GM12878 (cell line): ENCODE measurements at regions not wholly inside any gene's neighbourhood (a gene's known extent, or its start where the extent isn't known, plus 50 kb on each side); places are given as distances from the start of the nearest gene placed in this dataset.

Experiments used
- ATAC-seq: fragments of 200-7000 bp; cut with Tn5 transposase; 3 replicates; pipeline ENCODE4 v1.9.1; 2020; ENCODE audit warnings: mild to moderate bottlenecking, moderate library complexity
- BruUV-seq: library from RNA; stranded (reverse); fragments of 400-500 nt; replicated peaks from 2 replicates; lab custom pipeline; 2021; lab: Mats Ljungman, UMichigan
- CTCF ChIA-PET: fragments of 300-600 bp; sonication (Branson Sonifier 250); formaldehyde crosslinking; extraction: SDS; loops from one replicate; lab custom pipeline; 2021; ENCODE audit warnings: inconsistent platforms; lab: Yijun Ruan, JAX
- POLR2A ChIA-PET: fragments of 350-600 bp; formaldehyde crosslinking; extraction: SDS; loops from one replicate; lab custom pipeline; 2021; ENCODE audit warnings: inconsistent platforms; lab: Charles Lee
- RAD21 ChIA-PET: fragments of 300-600 bp; sonication (Branson Sonifier 250); formaldehyde crosslinking; loops from one replicate; lab custom pipeline; 2023; ENCODE audit warnings: antibody characterized with exemption; ENCODE audit not compliant: unreplicated experiment; lab: Charles Lee
- SMC1A ChIA-PET: fragments of 300-600 bp; sonication (Branson Sonifier 250); formaldehyde crosslinking; loops from one replicate; lab custom pipeline; 2023; ENCODE audit not compliant: unreplicated experiment, uncharacterized antibody; lab: Charles Lee
- DNase-seq: peaks from one replicate; pipeline ENCODE4 v3.0.0-alpha.2; 2011; ENCODE audit warnings: low read depth, low spot score
- FAIRE-seq: peaks from 3 replicates; lab custom pipeline; 2011; peaks lifted over from hg19 to GRCh38; lab: Jason Lieb, UNC
- H2AFZ ChIP-seq: 2 replicates; pipeline ENCODE4 v1.6.0; 2011; ENCODE audit warnings: low read depth, low read length, control low read depth; ENCODE audit not compliant: control insufficient read depth
- H3K27ac ChIP-seq: 2 replicates; pipeline ENCODE4 v1.5.1; 2011; ENCODE audit warnings: control low read depth; ENCODE audit not compliant: control insufficient read depth, insufficient read depth
- H3K27me3 ChIP-seq, 2 experiments: replicated peaks in 1 of 2; 2 replicates each; pipeline versions ENCODE4 v1.6.0 to v1.6.1; 2011; ENCODE audit warnings: low read length in 1 of 2; ENCODE audit not compliant: control insufficient read depth in 2 of 2, insufficient read depth in 2 of 2
- H3K36me3 ChIP-seq, 2 experiments: 2 replicates each; pipeline ENCODE4 v1.5.1; 2011; ENCODE audit warnings: low read length in 1 of 2; ENCODE audit not compliant: control insufficient read depth in 2 of 2, insufficient read depth in 2 of 2
- H3K4me1 ChIP-seq: 2 replicates; pipeline ENCODE4 v1.6.1; 2011; ENCODE audit warnings: mild to moderate bottlenecking, low read length, moderate library complexity, mixed read lengths; ENCODE audit not compliant: control insufficient read depth, insufficient read depth
- H3K4me2 ChIP-seq: 2 replicates; pipeline ENCODE4 v1.6.0; 2011; ENCODE audit warnings: control low read depth; ENCODE audit not compliant: control insufficient read depth, insufficient read depth
- H3K4me3 ChIP-seq: fragments of 200-600 bp; sonication (generic); 2 replicates; pipeline ENCODE4 v1.5.1; 2016
- H3K79me2 ChIP-seq: 2 replicates; pipeline ENCODE4 v1.6.0; 2011; ENCODE audit warnings: low read length; ENCODE audit not compliant: control insufficient read depth, insufficient read depth
- H3K9ac ChIP-seq: 2 replicates; pipeline ENCODE4 v1.8.0; 2011; ENCODE audit warnings: low read length, control low read depth, mixed read lengths; ENCODE audit not compliant: control insufficient read depth, insufficient read depth
- H3K9me3 ChIP-seq: replicated peaks from 3 replicates; pipeline ENCODE4 v1.5.1; 2011; ENCODE audit warnings: mild to moderate bottlenecking, low read length; ENCODE audit not compliant: control insufficient read depth, insufficient read depth
- H4K20me1 ChIP-seq: 2 replicates; pipeline ENCODE4 v1.6.0; 2011; ENCODE audit not compliant: control insufficient read depth, insufficient read depth
- BCL11A ChIP-seq: IDR thresholded peaks from 2 replicates; pipeline ENCODE4 v1.6.1; 2011; ENCODE audit warnings: low read depth, low read length
- FOXM1 ChIP-seq: IDR thresholded peaks from 2 replicates; pipeline ENCODE4 v1.6.1; 2012; ENCODE audit warnings: low read depth, mild to moderate bottlenecking, inconsistent platforms, low read length, moderate library complexity
- HDAC2 ChIP-seq: fragments of 200-600 bp; sonication (generic); IDR thresholded peaks from 2 replicates; pipeline ENCODE4 v1.6.1; 2017
- IKZF2 ChIP-seq, 2 experiments: fragments of 450-650 bp; IDR thresholded peaks; 2 replicates each; pipeline ENCODE4 v1.6.1; 2017; ENCODE audit warnings: mild to moderate bottlenecking in 2 of 2, moderate library complexity in 2 of 2
- MEF2B ChIP-seq: fragments of 450-650 bp; IDR thresholded peaks from 2 replicates; pipeline ENCODE4 v1.6.1; 2018; ENCODE audit warnings: mild to moderate bottlenecking, moderate library complexity; ENCODE audit not compliant: partially characterized antibody, poor library complexity, severe bottlenecking
- NR2C1 ChIP-seq: fragments of 450-650 bp; IDR thresholded peaks from 2 replicates; pipeline ENCODE4 v1.6.1; 2017; ENCODE audit warnings: antibody characterized with exemption, mild to moderate bottlenecking, moderate library complexity
- RAD21 ChIP-seq: IDR thresholded peaks from 2 replicates; pipeline ENCODE4 v1.6.1; 2011; ENCODE audit warnings: mild to moderate bottlenecking, low read depth, low read length, moderate library complexity; ENCODE audit not compliant: insufficient read depth
- RBBP5 ChIP-seq: fragments of 200-600 bp; sonication (generic); conservative IDR thresholded peaks from 2 replicates; pipeline ENCODE4 v1.6.1; 2016
- TCF3 ChIP-seq: IDR thresholded peaks from 2 replicates; pipeline ENCODE4 v1.6.1; 2012; ENCODE audit warnings: low read depth, mild to moderate bottlenecking, low read length, borderline replicate concordance; ENCODE audit not compliant: insufficient read depth
- WGBS: methylation state at CpG from one replicate; pipeline ENCODE4 v1.1.6; 2016; ENCODE audit warnings: low lambda C conversion rate; ENCODE audit not compliant: insufficient replicate concordance, insufficient coverage; ENCODE audit errors: missing lambda C conversion rate; 5-methylcytosine and 5-hydroxymethylcytosine counted together
- in situ Hi-C: fragments of 300-500 bp; cut with MboI; formaldehyde crosslinking; loops from 9 replicates; pipeline ENCODE4 v1.14.3; 2018; ENCODE audit warnings: mixed read lengths
- intact Hi-C: fragments of 100-400 bp; cut with micrococcal nuclease; formaldehyde crosslinking; loops from one replicate; pipeline ENCODE4 v1.14.2; 2022; ENCODE audit not compliant: unreplicated experiment
- TF ChIP-seq, protein P1 (sequence below): fragments of 450-650 bp; IDR thresholded peaks from 2 replicates; pipeline ENCODE4 v1.6.1; 2016; ENCODE audit warnings: mild to moderate bottlenecking, moderate library complexity, borderline replicate concordance
- TF ChIP-seq, protein P2 (sequence below): fragments of 450-650 bp; formaldehyde crosslinking; IDR thresholded peaks from 2 replicates; pipeline ENCODE4 v1.4.0; 2020; ENCODE audit warnings: mild to moderate bottlenecking, moderate library complexity
- TF ChIP-seq, protein P3 (sequence below): fragments of 450-650 bp; formaldehyde crosslinking; IDR thresholded peaks from 2 replicates; pipeline ENCODE4 v1.4.0; 2022; ENCODE audit warnings: mild to moderate bottlenecking, moderate library complexity
- TF ChIP-seq, protein P4 (sequence below): IDR thresholded peaks from 2 replicates; pipeline ENCODE4 v1.6.1; 2012; ENCODE audit warnings: low read depth, low read length, improper control_type of control experiment

DNA sequence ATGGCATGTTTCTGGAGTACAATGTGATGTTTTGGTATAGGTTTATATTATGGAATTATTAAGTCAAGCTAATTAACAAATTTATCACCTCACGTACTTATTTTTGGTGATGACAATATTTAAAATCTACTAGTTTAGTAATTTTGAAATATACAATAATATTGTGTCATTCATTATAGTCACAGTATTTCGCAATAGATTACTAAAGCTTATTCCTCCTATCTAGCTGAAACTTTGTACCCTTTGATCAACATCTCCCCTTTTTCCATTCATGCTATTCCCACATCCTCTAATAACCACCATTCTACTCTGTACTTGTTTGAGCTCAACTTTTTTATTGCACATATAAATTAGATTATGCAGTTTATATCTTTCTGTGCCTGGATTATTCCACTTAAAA is 164.8 kb upstream of the SPANXN4 start:
- Histone ChIP-seq H2AFZ (no peak overlapping the region), H4K20me1 (no peaks in the 10 kb centered on the region), H3K4me1 (no peaks in the 10 kb centered on the region), H3K4me2 (no peak overlapping the region), H3K79me2 (no peaks in the 10 kb centered on the region), H3K4me3 (no peak overlapping the region), H3K27me3 (no peaks in the 10 kb centered on the region), H3K27ac (no peak overlapping the region), H3K9me3 (no peaks in the 10 kb centered on the region), H3K9ac (no peak overlapping the region), H3K36me3 (no peaks in the 10 kb centered on the region)
- CTCF ChIA-PET: no interaction called here
- BruUV-seq: no TSS peak
- SMC1A ChIA-PET: interaction anchor here (1.1 to 1.4 kb wide), 2 partner anchors 11 to 18 kb away, joined by 3 read pairs; no protein-coding TSS in a partner anchor
- no peak for DNase-seq
- POLR2A ChIA-PET: no interaction called here
- RAD21 ChIA-PET: no interaction called here
- WGBS: 5% methylated on average over 2 of the region's 2 CpGs
- in situ Hi-C loops: no loop called here
- intact Hi-C loops: no loop called here
- TF ChIP-seq, protein P1, sequence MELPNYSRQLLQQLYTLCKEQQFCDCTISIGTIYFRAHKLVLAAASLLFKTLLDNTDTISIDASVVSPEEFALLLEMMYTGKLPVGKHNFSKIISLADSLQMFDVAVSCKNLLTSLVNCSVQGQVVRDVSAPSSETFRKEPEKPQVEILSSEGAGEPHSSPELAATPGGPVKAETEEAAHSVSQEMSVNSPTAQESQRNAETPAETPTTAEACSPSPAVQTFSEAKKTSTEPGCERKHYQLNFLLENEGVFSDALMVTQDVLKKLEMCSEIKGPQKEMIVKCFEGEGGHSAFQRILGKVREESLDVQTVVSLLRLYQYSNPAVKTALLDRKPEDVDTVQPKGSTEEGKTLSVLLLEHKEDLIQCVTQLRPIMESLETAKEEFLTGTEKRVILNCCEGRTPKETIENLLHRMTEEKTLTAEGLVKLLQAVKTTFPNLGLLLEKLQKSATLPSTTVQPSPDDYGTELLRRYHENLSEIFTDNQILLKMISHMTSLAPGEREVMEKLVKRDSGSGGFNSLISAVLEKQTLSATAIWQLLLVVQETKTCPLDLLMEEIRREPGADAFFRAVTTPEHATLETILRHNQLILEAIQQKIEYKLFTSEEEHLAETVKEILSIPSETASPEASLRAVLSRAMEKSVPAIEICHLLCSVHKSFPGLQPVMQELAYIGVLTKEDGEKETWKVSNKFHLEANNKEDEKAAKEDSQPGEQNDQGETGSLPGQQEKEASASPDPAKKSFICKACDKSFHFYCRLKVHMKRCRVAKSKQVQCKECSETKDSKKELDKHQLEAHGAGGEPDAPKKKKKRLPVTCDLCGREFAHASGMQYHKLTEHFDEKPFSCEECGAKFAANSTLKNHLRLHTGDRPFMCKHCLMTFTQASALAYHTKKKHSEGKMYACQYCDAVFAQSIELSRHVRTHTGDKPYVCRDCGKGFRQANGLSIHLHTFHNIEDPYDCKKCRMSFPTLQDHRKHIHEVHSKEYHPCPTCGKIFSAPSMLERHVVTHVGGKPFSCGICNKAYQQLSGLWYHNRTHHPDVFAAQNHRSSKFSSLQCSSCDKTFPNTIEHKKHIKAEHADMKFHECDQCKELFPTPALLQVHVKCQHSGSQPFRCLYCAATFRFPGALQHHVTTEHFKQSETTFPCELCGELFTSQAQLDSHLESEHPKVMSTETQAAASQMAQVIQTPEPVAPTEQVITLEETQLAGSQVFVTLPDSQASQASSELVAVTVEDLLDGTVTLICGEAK: no peak
- TF ChIP-seq HDAC2: no peak
- TF ChIP-seq, protein P2, sequence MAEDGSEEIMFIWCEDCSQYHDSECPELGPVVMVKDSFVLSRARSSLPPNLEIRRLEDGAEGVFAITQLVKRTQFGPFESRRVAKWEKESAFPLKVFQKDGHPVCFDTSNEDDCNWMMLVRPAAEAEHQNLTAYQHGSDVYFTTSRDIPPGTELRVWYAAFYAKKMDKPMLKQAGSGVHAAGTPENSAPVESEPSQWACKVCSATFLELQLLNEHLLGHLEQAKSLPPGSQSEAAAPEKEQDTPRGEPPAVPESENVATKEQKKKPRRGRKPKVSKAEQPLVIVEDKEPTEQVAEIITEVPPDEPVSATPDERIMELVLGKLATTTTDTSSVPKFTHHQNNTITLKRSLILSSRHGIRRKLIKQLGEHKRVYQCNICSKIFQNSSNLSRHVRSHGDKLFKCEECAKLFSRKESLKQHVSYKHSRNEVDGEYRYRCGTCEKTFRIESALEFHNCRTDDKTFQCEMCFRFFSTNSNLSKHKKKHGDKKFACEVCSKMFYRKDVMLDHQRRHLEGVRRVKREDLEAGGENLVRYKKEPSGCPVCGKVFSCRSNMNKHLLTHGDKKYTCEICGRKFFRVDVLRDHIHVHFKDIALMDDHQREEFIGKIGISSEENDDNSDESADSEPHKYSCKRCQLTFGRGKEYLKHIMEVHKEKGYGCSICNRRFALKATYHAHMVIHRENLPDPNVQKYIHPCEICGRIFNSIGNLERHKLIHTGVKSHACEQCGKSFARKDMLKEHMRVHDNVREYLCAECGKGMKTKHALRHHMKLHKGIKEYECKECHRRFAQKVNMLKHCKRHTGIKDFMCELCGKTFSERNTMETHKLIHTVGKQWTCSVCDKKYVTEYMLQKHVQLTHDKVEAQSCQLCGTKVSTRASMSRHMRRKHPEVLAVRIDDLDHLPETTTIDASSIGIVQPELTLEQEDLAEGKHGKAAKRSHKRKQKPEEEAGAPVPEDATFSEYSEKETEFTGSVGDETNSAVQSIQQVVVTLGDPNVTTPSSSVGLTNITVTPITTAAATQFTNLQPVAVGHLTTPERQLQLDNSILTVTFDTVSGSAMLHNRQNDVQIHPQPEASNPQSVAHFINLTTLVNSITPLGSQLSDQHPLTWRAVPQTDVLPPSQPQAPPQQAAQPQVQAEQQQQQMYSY (CRISPR knock-in tag): no peak
- no peak for TF ChIP-seq IKZF2 (IDR thresholded peaks at IDR 0.05)
- TF ChIP-seq NR2C1: no peak
- TF ChIP-seq, protein P3, sequence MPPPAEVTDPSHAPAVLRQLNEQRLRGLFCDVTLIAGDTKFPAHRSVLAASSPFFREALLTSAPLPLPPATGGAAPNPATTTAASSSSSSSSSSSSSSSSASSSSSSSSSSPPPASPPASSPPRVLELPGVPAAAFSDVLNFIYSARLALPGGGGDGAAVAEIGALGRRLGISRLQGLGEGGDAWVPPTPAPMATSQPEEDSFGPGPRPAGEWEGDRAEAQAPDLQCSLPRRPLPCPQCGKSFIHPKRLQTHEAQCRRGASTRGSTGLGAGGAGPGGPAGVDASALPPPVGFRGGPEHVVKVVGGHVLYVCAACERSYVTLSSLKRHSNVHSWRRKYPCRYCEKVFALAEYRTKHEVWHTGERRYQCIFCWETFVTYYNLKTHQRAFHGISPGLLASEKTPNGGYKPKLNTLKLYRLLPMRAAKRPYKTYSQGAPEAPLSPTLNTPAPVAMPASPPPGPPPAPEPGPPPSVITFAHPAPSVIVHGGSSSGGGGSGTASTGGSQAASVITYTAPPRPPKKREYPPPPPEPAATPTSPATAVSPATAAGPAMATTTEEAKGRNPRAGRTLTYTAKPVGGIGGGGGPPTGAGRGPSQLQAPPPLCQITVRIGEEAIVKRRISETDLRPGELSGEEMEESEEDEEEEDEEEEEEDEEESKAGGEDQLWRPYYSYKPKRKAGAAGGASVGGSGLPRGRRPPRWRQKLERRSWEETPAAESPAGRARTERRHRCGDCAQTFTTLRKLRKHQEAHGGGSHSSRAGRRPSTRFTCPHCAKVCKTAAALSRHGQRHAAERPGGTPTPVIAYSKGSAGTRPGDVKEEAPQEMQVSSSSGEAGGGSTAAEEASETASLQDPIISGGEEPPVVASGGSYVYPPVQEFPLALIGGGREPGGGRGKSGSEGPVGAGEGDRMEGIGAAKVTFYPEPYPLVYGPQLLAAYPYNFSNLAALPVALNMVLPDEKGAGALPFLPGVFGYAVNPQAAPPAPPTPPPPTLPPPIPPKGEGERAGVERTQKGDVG: no peak
- TF ChIP-seq RBBP5: no peak
- TF ChIP-seq FOXM1: no peak
- no peak for TF ChIP-seq RAD21
- TF ChIP-seq TCF3: no peak
- no peak for TF ChIP-seq BCL11A
- no peak for TF ChIP-seq MEF2B
- TF ChIP-seq, protein P4, sequence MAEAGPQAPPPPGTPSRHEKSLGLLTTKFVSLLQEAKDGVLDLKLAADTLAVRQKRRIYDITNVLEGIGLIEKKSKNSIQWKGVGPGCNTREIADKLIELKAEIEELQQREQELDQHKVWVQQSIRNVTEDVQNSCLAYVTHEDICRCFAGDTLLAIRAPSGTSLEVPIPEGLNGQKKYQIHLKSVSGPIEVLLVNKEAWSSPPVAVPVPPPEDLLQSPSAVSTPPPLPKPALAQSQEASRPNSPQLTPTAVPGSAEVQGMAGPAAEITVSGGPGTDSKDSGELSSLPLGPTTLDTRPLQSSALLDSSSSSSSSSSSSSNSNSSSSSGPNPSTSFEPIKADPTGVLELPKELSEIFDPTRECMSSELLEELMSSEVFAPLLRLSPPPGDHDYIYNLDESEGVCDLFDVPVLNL: no peak
- no peak for FAIRE-seq
- no peak for ATAC-seq
